HG03196 (cell line): ENCODE measurements at regions not wholly inside any gene's neighbourhood (a gene's known extent, or its start where the extent isn't known, plus 50 kb on each side); places are given as distances from the start of the nearest gene placed in this dataset.
"Not testable (repeated sequence)": the region's sequence is repeated elsewhere in the genome, so short reads cannot be mapped to it uniquely, and the experiment has no call there.

Experiments
- ATAC-seq: cut with Tn5 transposase; IDR thresholded peaks from one replicate; pipeline ENCODE4 v1.9.1; 2021; ENCODE audit not compliant: unreplicated experiment

- ATAC-seq: no peak
Measured at GRCh38 chrX:65331371-65331770, 203.2 kb downstream of the LAS1L start.

DNA sequence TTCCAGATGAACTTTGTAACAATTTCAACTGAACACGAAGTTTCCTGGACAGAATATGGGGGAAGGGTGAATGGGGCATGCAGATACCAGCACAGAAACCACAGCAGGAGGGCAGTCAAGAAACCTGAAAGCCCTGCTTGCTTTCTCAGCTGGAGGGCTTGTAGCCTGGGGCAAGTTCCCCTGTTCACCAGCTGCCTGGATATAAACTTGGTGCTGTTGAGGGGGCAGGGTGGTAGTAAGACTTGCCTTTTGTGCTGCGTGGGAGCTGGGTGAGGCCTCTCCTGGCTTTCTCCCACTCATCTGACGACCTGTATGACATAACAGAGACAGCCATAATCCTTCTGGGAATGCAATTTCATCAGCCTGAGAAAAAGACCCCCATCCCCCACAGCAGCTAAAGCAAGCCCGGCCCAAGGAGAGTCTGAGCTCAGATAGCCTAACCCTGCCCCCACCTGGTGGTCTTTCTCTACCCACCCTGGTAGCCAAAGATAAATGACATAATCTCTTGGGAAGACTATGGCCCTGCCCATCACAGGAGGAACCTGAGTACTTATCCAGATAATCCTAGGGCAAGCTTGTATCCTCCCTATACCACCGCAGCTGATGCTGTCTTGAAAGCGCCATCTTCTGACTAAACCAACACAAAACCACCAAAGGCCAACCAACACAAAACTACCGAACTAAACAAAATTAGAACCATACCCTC lies 234.3 kb downstream of the LAS1L start:
- no peak for ATAC-seq

DNA sequence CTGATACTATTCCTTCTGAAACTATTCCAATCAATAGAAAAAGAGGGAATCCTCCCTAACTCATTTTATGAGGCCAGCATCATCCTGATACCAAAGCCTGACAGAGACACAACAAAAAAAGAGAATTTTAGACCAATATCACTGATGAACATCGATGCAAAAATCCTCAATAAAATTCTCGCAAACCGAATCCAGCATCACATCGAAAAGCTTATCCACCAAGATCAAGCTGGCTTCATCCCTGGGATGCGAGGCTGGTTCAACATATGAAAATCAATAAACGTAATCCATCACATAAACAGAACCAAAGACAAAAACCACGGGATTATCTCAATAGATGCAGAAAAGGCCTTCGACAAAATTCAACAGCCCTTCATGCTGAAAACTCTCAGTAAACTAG lies 251.7 kb downstream of the LAS1L start:
- not testable (repeated sequence) for ATAC-seq

GRCh38 chrX:65273152-65273551 lies 261.4 kb downstream of the LAS1L start:
- ATAC-seq: no peak

DNA sequence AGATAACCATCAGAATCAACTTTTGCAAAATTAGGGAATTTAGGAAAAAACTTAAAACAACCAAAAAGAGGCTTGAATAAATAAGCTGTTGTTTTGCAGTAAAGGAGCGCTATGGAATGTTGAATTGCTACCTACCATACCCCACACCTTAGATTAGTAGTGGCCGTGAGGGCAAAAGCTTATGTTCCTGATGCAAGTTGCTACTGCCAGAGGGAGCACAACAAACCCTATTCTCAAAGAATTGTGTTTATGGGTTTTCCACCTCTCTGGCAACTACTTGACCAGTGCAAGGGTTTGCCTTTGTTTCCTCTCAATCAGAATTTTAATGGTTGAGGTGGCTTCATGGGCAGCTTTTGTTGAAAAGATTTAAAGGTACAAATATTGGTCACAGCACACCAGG lies 268.1 kb downstream of the LAS1L start:
- no peak for ATAC-seq

GRCh38 chrX:65253817-65254216 lies 277.6 kb upstream of the ZC4H2 start:
- ATAC-seq: no peak

- no peak for ATAC-seq
Measured at GRCh38 chrX:65241059-65241721, 264.9 kb upstream of the ZC4H2 start.

GRCh38 chrX:65203545-65203944 lies 227.3 kb upstream of the ZC4H2 start:
- ATAC-seq: no peak

DNA sequence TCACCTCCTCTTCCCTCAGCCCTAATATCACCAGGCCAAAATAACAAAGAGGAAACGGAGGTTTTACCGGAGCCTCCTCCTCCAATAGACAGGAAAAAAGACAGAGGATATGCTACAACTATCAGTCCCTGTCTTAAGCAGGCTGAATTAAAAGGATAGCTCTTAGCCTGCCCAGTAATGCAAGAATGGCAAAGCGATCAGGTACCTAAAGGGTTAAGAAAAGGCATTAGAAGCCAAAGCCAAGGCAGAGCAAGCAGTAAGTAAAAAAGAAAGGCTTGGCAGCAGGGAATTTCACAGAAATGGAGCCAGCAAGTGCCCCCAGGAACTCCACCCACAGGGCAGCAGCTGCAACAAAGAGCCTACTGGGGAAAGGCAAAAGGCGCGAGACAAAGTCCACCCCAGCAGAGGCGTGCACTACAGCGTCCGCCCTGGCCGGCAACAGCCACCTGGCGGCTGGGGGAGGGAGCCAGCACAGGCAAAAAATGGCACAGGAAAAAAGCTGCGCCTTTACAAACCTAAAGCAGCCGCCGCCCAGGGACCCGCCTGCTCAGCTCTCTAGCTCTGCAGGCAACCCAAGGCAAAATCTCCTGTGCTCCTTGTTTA lies 220.6 kb upstream of the ZC4H2 start:
- ATAC-seq: no peak

DNA sequence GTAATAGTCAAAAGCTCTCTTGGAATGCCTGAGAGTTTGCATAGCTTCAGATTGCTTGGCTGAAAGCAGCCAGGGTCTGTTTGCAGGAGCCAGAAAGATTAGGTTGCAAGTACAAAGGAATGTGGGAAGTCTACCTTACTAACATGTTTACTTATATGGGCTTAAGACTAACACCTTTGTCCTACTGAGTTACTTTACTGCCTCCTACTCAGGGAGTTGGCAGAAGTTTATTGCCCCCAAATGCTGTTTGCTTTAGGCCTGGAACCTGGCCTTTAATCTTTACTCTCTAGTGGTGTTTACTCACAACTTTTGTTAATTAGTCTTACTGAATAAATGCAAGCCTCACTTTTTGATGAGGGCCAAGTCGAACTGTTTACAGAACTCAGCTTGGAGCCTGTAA lies 219.4 kb upstream of the ZC4H2 start:
- no peak for ATAC-seq

DNA sequence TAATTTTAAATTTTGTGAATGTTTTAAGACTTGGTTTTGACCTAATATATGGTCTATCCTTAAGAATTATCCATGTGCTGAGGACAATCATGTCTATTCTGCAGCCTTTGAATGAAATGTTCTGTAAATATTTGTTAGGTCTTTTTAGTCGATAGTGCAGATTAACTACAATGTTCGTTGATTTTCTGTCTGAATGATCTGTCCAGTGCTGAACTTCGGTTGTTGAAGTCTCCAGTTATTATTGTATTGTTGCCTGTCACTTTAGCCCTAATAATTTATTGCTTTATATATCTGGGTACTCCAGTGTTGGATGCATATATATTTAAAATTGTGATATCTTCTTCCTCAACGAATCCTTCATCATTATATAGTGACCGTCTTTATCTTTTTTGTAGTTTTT lies 218.3 kb upstream of the ZC4H2 start:
- no peak for ATAC-seq

- ATAC-seq: not testable (repeated sequence)
Measured at GRCh38 chrX:65163325-65163724, 187.1 kb upstream of the ZC4H2 start.

- ATAC-seq: no peak
Measured at GRCh38 chrX:65148232-65148631, 172.0 kb upstream of the ZC4H2 start.

DNA sequence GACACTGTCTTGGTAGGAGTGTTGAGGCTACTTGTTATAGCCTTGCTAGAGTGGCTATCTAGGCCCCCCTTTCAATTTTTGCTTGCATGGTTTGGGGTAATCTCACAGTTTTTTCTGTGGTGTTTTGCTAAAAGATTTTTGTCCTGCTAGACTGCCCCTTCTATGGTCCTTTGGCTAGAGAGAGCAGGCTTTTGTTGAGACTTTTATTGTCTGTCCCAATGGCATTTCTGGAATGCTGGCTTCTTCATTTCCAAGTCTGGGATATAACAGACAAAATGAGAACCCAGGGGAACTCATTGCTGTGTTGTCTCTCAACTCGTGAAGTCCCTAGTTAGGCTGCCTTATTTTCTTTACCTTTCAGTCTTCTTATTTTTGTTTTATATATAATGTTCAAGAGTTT lies 160.2 kb upstream of the ZC4H2 start:
- ATAC-seq: no peak

- ATAC-seq: no peak
Measured at GRCh38 chrX:65127842-65128241, 151.6 kb upstream of the ZC4H2 start.

- no peak for ATAC-seq
Measured at GRCh38 chrX:65098851-65099250, 122.6 kb upstream of the ZC4H2 start.

DNA sequence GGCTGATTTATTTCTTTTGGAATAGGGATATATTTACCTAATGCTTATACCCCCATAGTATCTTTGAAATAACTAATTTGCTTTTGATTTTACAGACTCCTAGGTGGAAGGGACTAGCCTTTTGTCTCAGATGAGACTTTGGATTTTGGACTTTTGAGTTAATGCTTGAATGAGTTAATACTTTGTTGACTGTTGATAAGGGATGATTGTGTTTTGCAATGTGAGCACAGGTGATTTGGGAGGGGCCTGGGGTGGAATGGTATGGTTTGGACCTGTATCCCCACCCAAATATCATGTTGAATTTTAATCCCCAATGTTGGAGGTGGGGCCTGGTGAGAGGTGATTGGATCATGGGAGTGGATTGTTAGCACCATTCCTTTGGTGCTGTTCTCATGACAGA lies 117.4 kb upstream of the ZC4H2 start:
- no peak for ATAC-seq

DNA sequence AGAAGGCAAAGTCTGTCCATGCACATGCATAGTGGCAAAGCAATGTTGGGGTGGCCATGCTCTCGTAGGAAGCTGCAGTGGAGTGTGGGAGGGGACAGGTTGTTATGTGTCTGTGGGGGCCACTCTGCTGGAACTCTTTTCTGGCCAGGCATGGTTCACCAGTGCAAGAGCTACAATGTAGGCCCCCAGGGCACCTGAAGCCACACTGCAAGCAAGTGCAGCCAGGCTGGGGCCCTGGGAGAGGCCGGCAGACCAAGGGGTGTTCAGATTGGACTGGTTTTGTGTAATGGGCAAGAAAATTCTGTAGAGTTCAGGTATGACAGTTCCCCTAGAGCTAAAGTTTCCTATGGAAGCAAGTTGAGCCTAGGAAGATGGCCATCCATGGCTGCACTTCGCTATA lies 97.0 kb upstream of the ZC4H2 start:
- no peak for ATAC-seq

DNA sequence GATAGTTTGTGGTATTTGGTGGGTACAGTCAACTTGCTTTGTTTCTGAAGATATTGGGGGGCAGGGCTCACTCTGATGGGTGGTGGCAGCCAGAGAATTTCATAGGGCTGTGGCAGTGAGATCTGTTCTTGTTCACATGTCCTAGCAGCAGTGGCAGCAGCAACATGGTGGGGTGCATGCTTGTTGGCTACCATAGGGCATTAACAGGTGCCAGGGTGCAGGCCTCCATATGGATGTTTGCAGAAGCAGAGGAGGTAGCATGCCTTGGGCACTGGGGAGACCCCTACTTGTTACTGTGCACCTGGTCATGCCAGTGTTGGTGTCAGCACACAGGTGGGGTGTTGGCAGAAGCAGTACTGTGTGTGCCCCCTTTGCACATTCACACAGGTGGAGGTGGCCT lies 96.3 kb upstream of the ZC4H2 start:
- no peak for ATAC-seq

- not testable (repeated sequence) for ATAC-seq
Measured at GRCh38 chrX:65058626-65059025, 82.4 kb upstream of the ZC4H2 start.

DNA sequence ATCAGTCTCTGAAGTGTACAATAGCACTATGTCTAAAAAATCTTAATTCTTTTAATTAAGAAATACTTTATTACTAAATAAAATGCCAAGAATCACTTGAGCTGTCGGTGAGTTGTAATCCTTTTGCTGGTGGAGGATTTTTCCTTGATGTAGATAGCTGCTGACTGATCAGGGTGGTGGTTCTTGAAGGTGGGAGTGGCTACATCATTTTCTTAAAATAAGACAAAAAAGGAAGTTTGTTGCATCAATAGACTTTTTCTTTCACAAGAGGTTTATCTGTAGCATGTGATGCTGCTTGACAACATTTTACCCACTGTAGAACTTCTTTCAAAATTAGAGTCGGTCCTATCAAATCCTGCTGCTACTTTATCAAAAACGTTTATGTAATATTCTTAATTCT lies 68.8 kb upstream of the ZC4H2 start:
- no peak for ATAC-seq

DNA sequence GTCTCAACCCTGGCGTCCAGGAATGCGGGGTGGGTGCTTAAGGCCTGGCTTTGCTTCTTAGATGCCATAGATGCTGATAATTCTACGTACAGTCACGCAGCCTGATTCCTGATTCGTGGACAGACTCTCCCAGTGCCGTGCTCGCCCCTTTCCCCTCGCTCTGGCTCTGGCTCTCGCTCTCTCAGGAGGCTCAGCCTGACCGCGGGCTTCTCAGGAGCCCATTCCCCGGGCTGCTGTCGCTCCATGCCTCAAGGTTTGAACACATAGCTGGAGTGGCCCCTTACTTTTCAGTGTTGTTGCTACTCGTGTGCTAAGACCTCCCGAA lies 59.2 kb upstream of the ZC4H2 start:
- ATAC-seq: peak; percentile 36
